ENCODE measurements at regions not wholly inside any gene's neighbourhood (a gene's known extent, or its start where the extent isn't known, plus 50 kb on each side); places are given as distances from the start of the nearest gene placed in this dataset.

DNA sequence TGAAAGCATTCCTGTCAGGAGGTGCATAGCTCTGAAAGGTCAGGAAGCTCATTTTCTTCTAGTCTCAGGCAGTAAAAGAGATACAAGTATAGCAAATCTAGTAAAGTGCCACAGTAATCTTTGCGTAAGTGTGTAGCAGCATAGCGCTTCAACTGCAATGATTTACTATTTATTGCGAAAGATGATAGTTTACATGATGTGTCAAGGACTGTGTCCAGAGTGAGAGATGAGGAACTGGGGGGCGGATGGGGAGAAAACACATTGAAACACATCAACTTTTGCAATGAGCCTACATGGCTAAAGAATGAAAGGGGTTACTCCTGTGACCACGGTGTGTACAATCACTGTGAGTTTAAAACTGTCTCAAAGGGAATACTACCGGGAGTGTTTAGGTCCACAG, 644.4 kb downstream of the GALR1 start:
- Histone ChIP-seq H3K4me1 (ENCODE audit: insufficient read depth, insufficient read length) (no peaks in the 10 kb centered on the region), H3K9ac (ENCODE audit: insufficient read length, low read depth) (no peak overlapping the region), H3K27me3 (ENCODE audit: insufficient read depth, insufficient read length) (no peaks in the 10 kb centered on the region), H3K9me3 (ENCODE audit: insufficient read depth, low read length) (peaks cover 8% of the 10 kb centered on the region; the same call in 1 of the 2 replicates), H3K36me3 (ENCODE audit: insufficient read depth, insufficient read length, low read length) (no peaks in the 10 kb centered on the region), H3K4me3 (ENCODE audit: insufficient read length, low read depth) (no peak overlapping the region)
- TF ChIP-seq SUZ12 (IDR thresholded peaks at IDR 0.05; ENCODE audit: extremely low read depth, insufficient read depth, insufficient read length) (no peak), ZNF274 (IDR thresholded peaks at IDR 0.05; ENCODE audit: low read depth, low read length) (no peak), YY1 (IDR thresholded peaks at IDR 0.05; ENCODE audit: insufficient read depth, insufficient read length) (no peak)
- DNase-seq (ENCODE audit: low read depth, low spot score): no peak

DNA sequence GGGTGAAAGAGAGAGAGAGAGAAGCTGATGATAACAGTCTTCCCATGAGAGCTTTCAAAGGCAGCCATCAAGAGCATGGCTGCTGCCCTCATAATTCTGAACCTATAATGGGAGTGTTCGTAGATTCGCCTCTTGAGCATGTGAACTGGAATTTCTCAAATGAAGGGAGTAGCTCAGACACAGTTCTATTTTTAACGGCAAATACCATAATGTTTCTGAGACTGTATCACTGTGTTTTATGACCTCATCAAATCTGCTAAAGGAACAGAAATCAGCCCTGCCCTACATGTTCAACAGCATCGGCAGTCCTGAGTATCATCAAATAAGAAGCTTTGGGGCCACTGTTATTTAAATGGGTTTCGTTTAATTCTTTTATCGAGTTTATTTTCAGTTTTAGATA, 645.6 kb downstream of the GALR1 start:
- H3K4me3 ChIP-seq (ENCODE audit: insufficient read length, low read depth): no peak overlapping the region
- no peak for DNase-seq (ENCODE audit: low read depth, low spot score)
- TF ChIP-seq YY1 (IDR thresholded peaks at IDR 0.05; ENCODE audit: insufficient read depth, insufficient read length): no peak
- no peak for TF ChIP-seq SUZ12 (IDR thresholded peaks at IDR 0.05; ENCODE audit: extremely low read depth, insufficient read depth, insufficient read length)
- no peak for TF ChIP-seq ZNF274 (IDR thresholded peaks at IDR 0.05; ENCODE audit: low read depth, low read length)
- no peak overlapping the region for H3K9ac ChIP-seq (ENCODE audit: insufficient read length, low read depth)
- no peaks in the 10 kb centered on the region for H3K27me3 ChIP-seq (ENCODE audit: insufficient read depth, insufficient read length)
- H3K9me3 ChIP-seq (ENCODE audit: insufficient read depth, low read length): peaks cover 8% of the 10 kb centered on the region; the same call in 1 of the 2 replicates
- no peaks in the 10 kb centered on the region for H3K4me1 ChIP-seq (ENCODE audit: insufficient read depth, insufficient read length)
- no peaks in the 10 kb centered on the region for H3K36me3 ChIP-seq (ENCODE audit: insufficient read depth, insufficient read length, low read length)

- H3K9me3 ChIP-seq (ENCODE audit: insufficient read depth, low read length): no peaks in the 10 kb centered on the region
- H3K27me3 ChIP-seq (ENCODE audit: insufficient read depth, insufficient read length): no peaks in the 10 kb centered on the region
- TF ChIP-seq SUZ12 (IDR thresholded peaks at IDR 0.05; ENCODE audit: extremely low read depth, insufficient read depth, insufficient read length) (no peak), YY1 (IDR thresholded peaks at IDR 0.05; ENCODE audit: insufficient read depth, insufficient read length) (no peak)
- no peak for DNase-seq (ENCODE audit: low read depth, low spot score)
- no peaks in the 10 kb centered on the region for H3K36me3 ChIP-seq (ENCODE audit: insufficient read depth, insufficient read length, low read length)
- H3K4me1 ChIP-seq (ENCODE audit: insufficient read depth, insufficient read length): no peaks in the 10 kb centered on the region
- no peak overlapping the region for H3K4me3 ChIP-seq (ENCODE audit: insufficient read length, low read depth)
- no peak overlapping the region for H3K9ac ChIP-seq (ENCODE audit: insufficient read length, low read depth)
Measured at GRCh38 chr18:77896586-77897252, 647.1 kb downstream of the GALR1 start.

DNA sequence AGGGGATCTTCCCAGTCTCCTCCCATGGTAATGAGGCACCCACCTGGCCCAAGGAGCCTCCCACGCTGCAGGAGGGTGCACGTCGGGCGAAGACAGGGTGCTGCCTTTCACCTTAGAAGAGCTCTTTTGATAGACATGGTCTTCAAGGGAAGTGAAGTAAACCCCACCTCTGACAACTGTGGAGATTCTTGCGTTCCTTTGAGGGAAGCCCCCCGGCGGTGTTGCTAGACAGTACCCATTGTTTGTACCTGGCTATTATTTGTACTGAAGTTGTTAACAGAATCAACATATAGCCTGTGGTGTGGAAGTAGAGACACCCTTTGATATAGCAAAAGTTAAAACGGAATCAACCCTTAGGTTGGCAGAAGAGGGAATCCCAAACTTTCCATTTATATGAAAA, 648.0 kb downstream of the GALR1 start:
- H3K36me3 ChIP-seq (ENCODE audit: insufficient read depth, insufficient read length, low read length): no peaks in the 10 kb centered on the region
- H3K9ac ChIP-seq (ENCODE audit: insufficient read length, low read depth): no peak overlapping the region
- TF ChIP-seq YY1 (IDR thresholded peaks at IDR 0.05; ENCODE audit: insufficient read depth, insufficient read length): no peak
- no peak for TF ChIP-seq SUZ12 (IDR thresholded peaks at IDR 0.05; ENCODE audit: extremely low read depth, insufficient read depth, insufficient read length)
- no peak for TF ChIP-seq ZNF274 (IDR thresholded peaks at IDR 0.05; ENCODE audit: low read depth, low read length)
- H3K27me3 ChIP-seq (ENCODE audit: insufficient read depth, insufficient read length): no peaks in the 10 kb centered on the region
- DNase-seq (ENCODE audit: low read depth, low spot score): no peak
- no peak overlapping the region for H3K4me3 ChIP-seq (ENCODE audit: insufficient read length, low read depth)
- H3K9me3 ChIP-seq (ENCODE audit: insufficient read depth, low read length): no peaks in the 10 kb centered on the region
- no peaks in the 10 kb centered on the region for H3K4me1 ChIP-seq (ENCODE audit: insufficient read depth, insufficient read length)

GRCh38 chr18:77899972-77900754, 650.5 kb downstream of the GALR1 start:
- H3K4me1 ChIP-seq (ENCODE audit: insufficient read depth, insufficient read length): no peaks in the 10 kb centered on the region
- DNase-seq (ENCODE audit: low read depth, low spot score): peak; percentile 44
- TF ChIP-seq SUZ12 (IDR thresholded peaks at IDR 0.05; ENCODE audit: extremely low read depth, insufficient read depth, insufficient read length): no peak
- TF ChIP-seq YY1 (IDR thresholded peaks at IDR 0.05; ENCODE audit: insufficient read depth, insufficient read length): no peak
- H3K4me3 ChIP-seq (ENCODE audit: insufficient read length, low read depth): peak overlapping the region; percentile 46
- no peaks in the 10 kb centered on the region for H3K27me3 ChIP-seq (ENCODE audit: insufficient read depth, insufficient read length)
- H3K36me3 ChIP-seq (ENCODE audit: insufficient read depth, insufficient read length, low read length): no peaks in the 10 kb centered on the region
- H3K9me3 ChIP-seq (ENCODE audit: insufficient read depth, low read length): no peaks in the 10 kb centered on the region
- H3K9ac ChIP-seq (ENCODE audit: insufficient read length, low read depth): peak overlapping the region; percentile 56

- Histone ChIP-seq H3K27me3 (ENCODE audit: insufficient read depth, insufficient read length) (no peaks in the 10 kb centered on the region), H3K9ac (ENCODE audit: insufficient read length, low read depth) (no peak overlapping the region), H3K4me1 (ENCODE audit: insufficient read depth, insufficient read length) (no peaks in the 10 kb centered on the region), H3K36me3 (ENCODE audit: insufficient read depth, insufficient read length, low read length) (no peaks in the 10 kb centered on the region), H3K4me3 (ENCODE audit: insufficient read length, low read depth) (no peak overlapping the region), H3K9me3 (ENCODE audit: insufficient read depth, low read length) (no peaks in the 10 kb centered on the region)
- no peak for DNase-seq (ENCODE audit: low read depth, low spot score)
- TF ChIP-seq YY1 (IDR thresholded peaks at IDR 0.05; ENCODE audit: insufficient read depth, insufficient read length): no peak
Measured at GRCh38 chr18:77905011-77905410, 655.4 kb downstream of the GALR1 start.

GRCh38 chr18:77905449-77906055, 655.9 kb downstream of the GALR1 start:
- no peak overlapping the region for H3K4me3 ChIP-seq (ENCODE audit: insufficient read length, low read depth)
- no peak for TF ChIP-seq SUZ12 (IDR thresholded peaks at IDR 0.05; ENCODE audit: extremely low read depth, insufficient read depth, insufficient read length)
- no peak for TF ChIP-seq ZNF274 (IDR thresholded peaks at IDR 0.05; ENCODE audit: low read depth, low read length)
- no peak for TF ChIP-seq YY1 (IDR thresholded peaks at IDR 0.05; ENCODE audit: insufficient read depth, insufficient read length)
- H3K4me1 ChIP-seq (ENCODE audit: insufficient read depth, insufficient read length): no peaks in the 10 kb centered on the region
- DNase-seq (ENCODE audit: low read depth, low spot score): no peak
- H3K9ac ChIP-seq (ENCODE audit: insufficient read length, low read depth): no peak overlapping the region
- H3K9me3 ChIP-seq (ENCODE audit: insufficient read depth, low read length): no peaks in the 10 kb centered on the region
- no peaks in the 10 kb centered on the region for H3K36me3 ChIP-seq (ENCODE audit: insufficient read depth, insufficient read length, low read length)
- no peaks in the 10 kb centered on the region for H3K27me3 ChIP-seq (ENCODE audit: insufficient read depth, insufficient read length)
